Esophagus (tissue), 2 donors: ENCODE measurements at regions not wholly inside any gene's neighbourhood (a gene's known extent, or its start where the extent isn't known, plus 50 kb on each side); places are given as distances from the start of the nearest gene placed in this dataset.

ENCODE experiments used
- H3K27ac ChIP-seq, 2 donors: one replicate each; pipeline ENCODE4 v1.5.1; 2013; ENCODE audit warnings: low read depth in 2 of 2, mild to moderate bottlenecking in 2 of 2, inconsistent platforms in 1 of 2, low read length in 1 of 2, moderate library complexity in 1 of 2
- H3K27me3 ChIP-seq, 2 donors: one replicate each; pipeline ENCODE4 v1.6.1; 2013; ENCODE audit warnings: low read length in 2 of 2, control low read depth in 1 of 2, mild to moderate bottlenecking in 1 of 2; ENCODE audit not compliant: insufficient read depth in 2 of 2, control insufficient read depth in 1 of 2
- H3K36me3 ChIP-seq, 2 donors: one replicate each; pipeline ENCODE4 v1.6.1; 2013; ENCODE audit warnings: low read length in 1 of 2; ENCODE audit not compliant: control insufficient read depth in 2 of 2, insufficient read depth in 2 of 2
- H3K4me1 ChIP-seq, 2 donors: one replicate each; pipeline ENCODE4 v1.6.1; 2013; ENCODE audit warnings: low read length in 1 of 2; ENCODE audit not compliant: control insufficient read depth in 2 of 2, insufficient read depth in 2 of 2
- H3K4me3 ChIP-seq, 2 donors: one replicate each; pipeline ENCODE4 v1.5.1; 2013; ENCODE audit warnings: low read length in 2 of 2, mild to moderate bottlenecking in 2 of 2, low read depth in 1 of 2, moderate library complexity in 1 of 2
- H3K9me3 ChIP-seq, 2 donors: one replicate each; pipeline ENCODE4 v1.6.1; 2013; ENCODE audit warnings: mild to moderate bottlenecking in 2 of 2, low read depth in 1 of 2, low read length in 1 of 2, moderate library complexity in 1 of 2; ENCODE audit not compliant: control insufficient read depth in 2 of 2, insufficient read depth in 1 of 2
- WGBS, 2 donors: extraction: QIAGEN DNeasy Blood & Tissue Kit; methylation state at CpG; one replicate each; pipeline ENCODE4 v1.1.7; 2013; 5-methylcytosine and 5-hydroxymethylcytosine counted together
- donor health status: healthy with polysubstance abuse.
- donor health status: Bipolar disorder and iron deficiency.

- Histone ChIP-seq H3K9me3 (no peaks in the 10 kb centered on the region), H3K27me3 (peaks cover 0 to 6% of the 10 kb centered on the region in 2 donors), H3K4me1 (peaks cover 0 to 6% of the 10 kb centered on the region in 2 donors), H3K4me3 (peak overlapping the region in 1 of 2 donors; percentile 41), H3K36me3 (no peaks in the 10 kb centered on the region), H3K27ac (no peak overlapping the region)
- 40 to 50% methylated on average over 18 to 20 of the region's 20 CpGs for WGBS, 2 donors
Measured at GRCh38 chr20:46810448-46811223, 84.0 kb upstream of the EYA2 start.

- H3K4me3 ChIP-seq = peak overlapping the region; percentile 35 to 41
- 6 to 10% methylated on average over 47 to 54 of the region's 54 CpGs for WGBS, 2 donors
- no peaks in the 10 kb centered on the region for H3K36me3 ChIP-seq
- peaks cover 0 to 6% of the 10 kb centered on the region in 2 donors for H3K27me3 ChIP-seq
- peaks cover 0 to 6% of the 10 kb centered on the region in 2 donors for H3K4me1 ChIP-seq
- peaks cover 3% of the 10 kb centered on the region in 2 donors for H3K9me3 ChIP-seq
- H3K27ac ChIP-seq = no peak overlapping the region
Measured at GRCh38 chr20:46811224-46812084, 83.2 kb upstream of the EYA2 start.

GRCh38 chr20:46814366-46815232 is 80.0 kb upstream of the EYA2 start:
- 46 to 49% methylated on average over 8 of the region's 8 CpGs for WGBS, 2 donors
- H3K27me3 ChIP-seq = peaks cover 0 to 6% of the 10 kb centered on the region in 2 donors

GRCh38 chr20:46816097-46816496 is 78.5 kb upstream of the EYA2 start:
- Histone ChIP-seq H3K4me1 (peaks cover 0 to 3% of the 10 kb centered on the region in 2 donors), H3K27ac (no peak overlapping the region), H3K9me3 (peaks cover 3% of the 10 kb centered on the region in 2 donors), H3K27me3 (peaks cover 0 to 4% of the 10 kb centered on the region in 2 donors), H3K4me3 (no peak overlapping the region), H3K36me3 (no peaks in the 10 kb centered on the region)
- 75 to 80% methylated on average over 5 of the region's 5 CpGs for WGBS, 2 donors

More at GRCh38 chr20:46814366-46815232, 80.0 kb upstream of the EYA2 start:
- Histone ChIP-seq H3K36me3 (no peaks in the 10 kb centered on the region), H3K4me1 (peaks cover 0 to 6% of the 10 kb centered on the region in 2 donors), H3K4me3 (no peak overlapping the region), H3K9me3 (peaks cover 3% of the 10 kb centered on the region in 2 donors), H3K27ac (no peak overlapping the region)

GRCh38 chr20:46816886-46817638 is 77.6 kb upstream of the EYA2 start:
- Histone ChIP-seq H3K27ac (no peak overlapping the region), H3K27me3 (no peaks in the 10 kb centered on the region), H3K4me1 (no peaks in the 10 kb centered on the region), H3K9me3 (peaks cover 3% of the 10 kb centered on the region in 2 donors), H3K4me3 (no peak overlapping the region), H3K36me3 (no peaks in the 10 kb centered on the region)
- 51 to 67% methylated on average over 8 of the region's 8 CpGs for WGBS, 2 donors

GRCh38 chr20:46820682-46821081 is 74.0 kb upstream of the EYA2 start:
- WGBS, 2 donors = 73 to 77% methylated on average over 3 of the region's 3 CpGs

GRCh38 chr20:46823271-46823751 is 71.3 kb upstream of the EYA2 start:
- Histone ChIP-seq H3K27ac (no peak overlapping the region), H3K4me1 (peaks cover 0 to 2% of the 10 kb centered on the region in 2 donors), H3K27me3 (no peaks in the 10 kb centered on the region), H3K9me3 (no peaks in the 10 kb centered on the region), H3K4me3 (no peak overlapping the region), H3K36me3 (no peaks in the 10 kb centered on the region)
- WGBS, 2 donors = 72 to 83% methylated on average over 5 of the region's 5 CpGs

More at GRCh38 chr20:46820682-46821081, 74.0 kb upstream of the EYA2 start:
- Histone ChIP-seq H3K4me3 (no peak overlapping the region), H3K27me3 (no peaks in the 10 kb centered on the region), H3K36me3 (no peaks in the 10 kb centered on the region), H3K9me3 (peaks cover 3% of the 10 kb centered on the region in 2 donors), H3K4me1 (peaks cover 0 to 2% of the 10 kb centered on the region in 2 donors), H3K27ac (no peak overlapping the region)

GRCh38 chr20:46823753-46824152 is 70.9 kb upstream of the EYA2 start:
- H3K4me3 ChIP-seq = no peak overlapping the region
- H3K36me3 ChIP-seq = no peaks in the 10 kb centered on the region
- H3K27ac ChIP-seq = no peak overlapping the region
- no peaks in the 10 kb centered on the region for H3K27me3 ChIP-seq
- peaks cover 0 to 2% of the 10 kb centered on the region in 2 donors for H3K4me1 ChIP-seq
- no peaks in the 10 kb centered on the region for H3K9me3 ChIP-seq
- WGBS, 2 donors = 96 to 98% methylated on average over 3 of the region's 3 CpGs
